H1 (cell line): ENCODE measurements at regions not wholly inside any gene's neighbourhood (a gene's known extent, or its start where the extent isn't known, plus 50 kb on each side); places are given as distances from the start of the nearest gene placed in this dataset. TPM values are rescaled to one million over a fixed set of nuclear protein-coding genes. Genes with fewer than 3 reads are reported as not detected.

ENCODE experiments used
- small RNA-seq: library from polyadenylated mRNA; stranded (forward); fragments of <200 nt; extraction: miRNeasy Mini kit (QIAGEN cat#:217004); gene quantifications from one replicate; pipeline ENCODE3, GENCODE V24; 2013; ENCODE audit not compliant: insufficient read depth

Small RNA genes in the stretch of these regions (small RNA-seq; reads per million reads assigned to genes)
- gene AC022254.1, result not detected
